ENCODE measurements at regions not wholly inside any gene's neighbourhood (a gene's known extent, or its start where the extent isn't known, plus 50 kb on each side); places are given as distances from the start of the nearest gene placed in this dataset.
"Not testable (repeated sequence)": the region's sequence is repeated elsewhere in the genome, so short reads cannot be mapped to it uniquely, and the experiment has no call there.

GRCh38 chr14:43041207-43041606, 1434.5 kb downstream of the LRFN5 start:
- 96% methylated on average over 3 of the region's 3 CpGs for WGBS
- Histone ChIP-seq H3K4me1 (ENCODE audit: insufficient read depth) (no peaks in the 10 kb centered on the region), H3K4me3 (ENCODE audit: low read depth, low read length) (no peak overlapping the region), H3K27ac (ENCODE audit: low read depth) (no peak overlapping the region), H3K36me3 (ENCODE audit: insufficient read depth) (no peaks in the 10 kb centered on the region)
- DNase-seq (ENCODE audit: extremely low spot score), result no peak

GRCh38 chr14:43039881-43040280, 1433.2 kb downstream of the LRFN5 start:
- Histone ChIP-seq H3K27ac (ENCODE audit: low read depth) (no peak overlapping the region), H3K4me3 (ENCODE audit: low read depth, low read length) (no peak overlapping the region), H3K4me1 (ENCODE audit: insufficient read depth) (no peaks in the 10 kb centered on the region), H3K36me3 (ENCODE audit: insufficient read depth) (no peaks in the 10 kb centered on the region)
- WGBS, result 92% methylated on average over 2 of the region's 2 CpGs
- DNase-seq (ENCODE audit: extremely low spot score), result no peak

GRCh38 chr14:43031598-43031997, 1424.9 kb downstream of the LRFN5 start:
- no peak for DNase-seq (ENCODE audit: extremely low spot score)
- H3K36me3 ChIP-seq (ENCODE audit: insufficient read depth), result no peaks in the 10 kb centered on the region
- no peak overlapping the region for H3K27ac ChIP-seq (ENCODE audit: low read depth)
- H3K4me1 ChIP-seq (ENCODE audit: insufficient read depth), result no peaks in the 10 kb centered on the region
- no peak overlapping the region for H3K4me3 ChIP-seq (ENCODE audit: low read depth, low read length)

GRCh38 chr14:43022094-43022800, 1415.6 kb downstream of the LRFN5 start:
- no peaks in the 10 kb centered on the region for H3K36me3 ChIP-seq (ENCODE audit: insufficient read depth)
- no peak overlapping the region for H3K27ac ChIP-seq (ENCODE audit: low read depth)
- H3K4me3 ChIP-seq (ENCODE audit: low read depth, low read length), result no peak overlapping the region
- WGBS, result 92% methylated on average over 1 of the region's 1 CpG
- no peak for DNase-seq (ENCODE audit: extremely low spot score)
- H3K4me1 ChIP-seq (ENCODE audit: insufficient read depth), result no peaks in the 10 kb centered on the region

GRCh38 chr14:43019826-43020225, 1413.2 kb downstream of the LRFN5 start:
- Histone ChIP-seq H3K4me3 (ENCODE audit: low read depth, low read length) (no peak overlapping the region), H3K27ac (ENCODE audit: low read depth) (no peak overlapping the region), H3K4me1 (ENCODE audit: insufficient read depth) (no peaks in the 10 kb centered on the region), H3K36me3 (ENCODE audit: insufficient read depth) (no peaks in the 10 kb centered on the region)
- DNase-seq (ENCODE audit: extremely low spot score), result no peak

- no peak overlapping the region for H3K27ac ChIP-seq (ENCODE audit: low read depth)
- 85% methylated on average over 1 of the region's 1 CpG for WGBS
Measured at GRCh38 chr14:43014338-43014737, 1407.7 kb downstream of the LRFN5 start.

GRCh38 chr14:43012817-43013216, 1406.1 kb downstream of the LRFN5 start:
- DNase-seq (ENCODE audit: extremely low spot score), result no peak
- no peaks in the 10 kb centered on the region for H3K36me3 ChIP-seq (ENCODE audit: insufficient read depth)
- 90% methylated on average over 1 of the region's 1 CpG for WGBS
- H3K27ac ChIP-seq (ENCODE audit: low read depth), result no peak overlapping the region
- H3K4me1 ChIP-seq (ENCODE audit: insufficient read depth), result no peaks in the 10 kb centered on the region
- no peak overlapping the region for H3K4me3 ChIP-seq (ENCODE audit: low read depth, low read length)

More at GRCh38 chr14:43014338-43014737, 1407.7 kb downstream of the LRFN5 start:
- H3K36me3 ChIP-seq (ENCODE audit: insufficient read depth), result no peaks in the 10 kb centered on the region
- H3K4me3 ChIP-seq (ENCODE audit: low read depth, low read length), result no peak overlapping the region
- DNase-seq (ENCODE audit: extremely low spot score), result no peak
- no peaks in the 10 kb centered on the region for H3K4me1 ChIP-seq (ENCODE audit: insufficient read depth)

- H3K36me3 ChIP-seq (ENCODE audit: insufficient read depth), result no peaks in the 10 kb centered on the region
- 52% methylated on average over 1 of the region's 1 CpG for WGBS
- H3K27ac ChIP-seq (ENCODE audit: low read depth), result no peak overlapping the region
- no peak for DNase-seq (ENCODE audit: extremely low spot score)
- H3K4me3 ChIP-seq (ENCODE audit: low read depth, low read length), result no peak overlapping the region
- H3K4me1 ChIP-seq (ENCODE audit: insufficient read depth), result no peaks in the 10 kb centered on the region
Measured at GRCh38 chr14:43005807-43006206, 1399.1 kb downstream of the LRFN5 start.

GRCh38 chr14:43003845-43004244, 1397.2 kb downstream of the LRFN5 start:
- no peaks in the 10 kb centered on the region for H3K36me3 ChIP-seq (ENCODE audit: insufficient read depth)
- 89% methylated on average over 3 of the region's 3 CpGs for WGBS
- H3K4me1 ChIP-seq (ENCODE audit: insufficient read depth), result no peaks in the 10 kb centered on the region
- H3K4me3 ChIP-seq (ENCODE audit: low read depth, low read length), result no peak overlapping the region
- H3K27ac ChIP-seq (ENCODE audit: low read depth), result no peak overlapping the region
- no peak for DNase-seq (ENCODE audit: extremely low spot score)

GRCh38 chr14:43001731-43002130, 1395.1 kb downstream of the LRFN5 start:
- 79% methylated on average over 3 of the region's 3 CpGs for WGBS
- Histone ChIP-seq H3K27ac (ENCODE audit: low read depth) (no peak overlapping the region), H3K36me3 (ENCODE audit: insufficient read depth) (no peaks in the 10 kb centered on the region), H3K4me1 (ENCODE audit: insufficient read depth) (no peaks in the 10 kb centered on the region), H3K4me3 (ENCODE audit: low read depth, low read length) (no peak overlapping the region)
- no peak for DNase-seq (ENCODE audit: extremely low spot score)

GRCh38 chr14:42994051-42994736, 1387.5 kb downstream of the LRFN5 start:
- 76% methylated on average over 2 of the region's 2 CpGs for WGBS
- no peak overlapping the region for H3K4me3 ChIP-seq (ENCODE audit: low read depth, low read length)
- no peak overlapping the region for H3K27ac ChIP-seq (ENCODE audit: low read depth)
- no peak for DNase-seq (ENCODE audit: extremely low spot score)
- H3K4me1 ChIP-seq (ENCODE audit: insufficient read depth), result no peaks in the 10 kb centered on the region
- H3K36me3 ChIP-seq (ENCODE audit: insufficient read depth), result no peaks in the 10 kb centered on the region

GRCh38 chr14:42992930-42993329, 1386.3 kb downstream of the LRFN5 start:
- 91% methylated on average over 1 of the region's 1 CpG for WGBS
- H3K4me3 ChIP-seq (ENCODE audit: low read depth, low read length), result no peak overlapping the region
- H3K36me3 ChIP-seq (ENCODE audit: insufficient read depth), result no peaks in the 10 kb centered on the region
- H3K4me1 ChIP-seq (ENCODE audit: insufficient read depth), result no peaks in the 10 kb centered on the region
- no peak for DNase-seq (ENCODE audit: extremely low spot score)
- H3K27ac ChIP-seq (ENCODE audit: low read depth), result no peak overlapping the region

GRCh38 chr14:42980419-42980818, 1373.7 kb downstream of the LRFN5 start:
- DNase-seq (ENCODE audit: extremely low spot score), result no peak
- Histone ChIP-seq H3K4me1 (ENCODE audit: insufficient read depth) (no peaks in the 10 kb centered on the region), H3K36me3 (ENCODE audit: insufficient read depth) (no peaks in the 10 kb centered on the region), H3K27ac (ENCODE audit: low read depth) (no peak overlapping the region), H3K4me3 (ENCODE audit: low read depth, low read length) (no peak overlapping the region)
- 86% methylated on average over 1 of the region's 1 CpG for WGBS

GRCh38 chr14:42973171-42973570, 1366.5 kb downstream of the LRFN5 start:
- H3K4me1 ChIP-seq (ENCODE audit: insufficient read depth); DNase-seq (ENCODE audit: extremely low spot score); H3K27ac ChIP-seq (ENCODE audit: low read depth); H3K4me3 ChIP-seq (ENCODE audit: low read depth, low read length); H3K36me3 ChIP-seq (ENCODE audit: insufficient read depth): not testable (repeated sequence)
- 93% methylated on average over 21 of the region's 21 CpGs for WGBS
